GM10266 (cell line): ENCODE measurements at regions not wholly inside any gene's neighbourhood (a gene's known extent, or its start where the extent isn't known, plus 50 kb on each side); places are given as distances from the start of the nearest gene placed in this dataset.

Source experiments
- DNase-seq: peaks from one replicate; pipeline ENCODE4 v3.0.0; 2012; ENCODE audit errors: extremely low spot score
- CTCF ChIP-seq: IDR thresholded peaks from 2 replicates; pipeline ENCODE4 v1.5.1; 2012; ENCODE audit warnings: mild to moderate bottlenecking, low read depth; ENCODE audit not compliant: control insufficient read depth, insufficient read depth; ENCODE audit errors: missing control alignments

DNA sequence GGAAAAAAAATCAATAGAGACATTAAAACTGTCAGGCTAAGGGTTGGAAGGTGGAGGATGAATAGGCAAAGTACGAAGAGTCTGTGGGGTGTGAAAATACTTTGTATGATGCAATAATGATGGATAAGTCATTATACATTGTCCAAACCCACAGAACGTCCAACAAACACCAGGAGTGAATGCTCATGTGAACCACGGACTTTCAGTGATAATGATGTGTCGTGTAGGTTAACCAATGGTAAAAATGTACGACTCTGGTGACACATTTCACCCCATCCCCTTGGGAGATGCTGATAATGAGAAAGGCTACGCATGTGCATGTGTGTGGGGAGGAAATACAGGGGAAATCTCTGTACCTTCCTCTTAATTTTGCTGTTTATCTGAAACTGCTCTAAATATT, 665.2 kb downstream of the FAT4 start:
- no peak for TF ChIP-seq CTCF

DNA sequence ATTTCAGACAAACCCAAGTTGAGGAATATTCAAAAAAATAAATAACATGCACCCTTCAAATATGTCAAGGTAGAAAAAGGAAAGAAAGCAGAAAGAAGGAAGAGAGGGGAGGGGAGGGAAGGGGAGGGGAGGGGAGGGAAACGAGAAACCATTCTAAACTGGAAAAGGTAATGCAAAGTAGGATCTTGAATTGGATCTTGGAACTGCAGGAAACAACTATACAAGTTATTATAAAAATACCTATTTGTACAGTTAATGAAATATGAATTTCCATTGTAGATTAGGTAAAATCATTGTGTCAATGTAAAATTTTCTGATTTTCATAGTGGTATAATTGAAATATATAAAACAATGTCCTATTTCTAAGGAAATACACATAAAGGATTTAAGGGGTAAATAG, 668.4 kb downstream of the FAT4 start:
- no peak for DNase-seq
- TF ChIP-seq CTCF: no peak

More for the DNA sequence above, 665.2 kb downstream of the FAT4 start:
- no peak for DNase-seq

DNA sequence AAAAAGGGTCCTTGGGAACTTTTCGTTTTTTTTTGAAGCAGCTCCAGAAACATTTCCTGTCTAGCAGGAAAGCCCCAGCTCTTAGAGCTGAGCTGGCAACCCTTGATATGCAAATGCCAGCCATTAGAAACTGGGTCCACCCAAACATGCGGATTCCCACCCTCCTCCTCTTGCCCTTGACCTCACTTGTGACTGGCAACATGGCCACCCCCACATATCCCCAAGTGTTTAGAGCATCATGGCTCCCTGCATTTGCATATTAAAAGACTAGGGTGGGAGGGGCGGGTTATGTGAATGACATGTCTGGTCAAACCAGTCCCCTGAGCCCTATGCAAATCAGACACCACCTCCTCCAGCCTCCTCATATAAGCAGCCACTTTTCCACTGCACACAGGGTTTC, 671.1 kb downstream of the FAT4 start:
- no peak for DNase-seq
- TF ChIP-seq CTCF: no peak

GRCh38 chr4:125986307-125986706, 671.6 kb downstream of the FAT4 start:
- no peak for TF ChIP-seq CTCF
- no peak for DNase-seq

DNA sequence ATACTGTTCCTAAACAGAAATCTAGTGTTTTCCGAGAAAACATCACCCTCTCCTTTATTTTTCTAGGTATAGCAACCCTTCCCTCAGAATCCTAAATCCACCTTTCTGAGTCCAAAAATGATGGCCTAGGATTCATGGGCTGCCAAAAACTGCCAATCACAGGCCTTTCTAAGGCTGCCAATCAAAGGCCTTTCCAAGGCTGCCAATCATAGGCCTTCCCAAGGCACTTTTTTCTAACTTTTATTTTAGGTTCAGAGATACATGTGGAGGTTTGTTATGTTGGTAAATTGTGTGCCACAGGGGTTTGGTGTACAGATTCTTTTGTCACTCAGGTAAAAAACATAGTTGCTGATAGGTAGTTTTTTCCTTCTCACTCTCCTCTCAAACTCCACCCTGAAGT, 673.7 kb downstream of the FAT4 start:
- no peak for TF ChIP-seq CTCF
- DNase-seq: no peak

GRCh38 chr4:125991398-125991797, 676.6 kb downstream of the FAT4 start:
- DNase-seq: no peak
- no peak for TF ChIP-seq CTCF

- no peak for DNase-seq
- no peak for TF ChIP-seq CTCF
Observed at GRCh38 chr4:125992891-125993290, 678.1 kb downstream of the FAT4 start.

DNA sequence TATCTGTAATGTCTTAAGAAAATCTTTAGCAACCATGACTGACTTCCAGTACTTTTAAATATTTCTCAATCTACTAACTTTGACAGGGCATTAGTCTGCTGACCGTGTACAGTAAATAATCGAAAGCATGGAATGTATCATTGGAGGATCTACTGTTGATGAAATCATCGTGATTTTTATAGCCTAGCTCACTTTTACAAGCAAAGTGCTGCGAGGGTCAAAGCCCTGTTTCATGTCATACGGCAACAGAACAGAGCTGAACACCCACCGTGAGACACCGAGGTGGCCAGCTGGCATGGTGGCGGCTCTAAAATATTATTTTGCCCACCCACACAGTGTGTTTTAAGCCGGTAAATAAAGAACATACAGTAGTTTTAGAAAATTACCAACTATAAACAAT, 679.3 kb downstream of the FAT4 start:
- DNase-seq: no peak
- TF ChIP-seq CTCF: no peak
